HG02571 (cell line): ENCODE measurements at regions not wholly inside any gene's neighbourhood (a gene's known extent, or its start where the extent isn't known, plus 50 kb on each side); places are given as distances from the start of the nearest gene placed in this dataset.
"Not testable (repeated sequence)": the region's sequence is repeated elsewhere in the genome, so short reads cannot be mapped to it uniquely, and the experiment has no call there.

Experiments
- ATAC-seq: cut with Tn5 transposase; IDR thresholded peaks from one replicate; pipeline ENCODE4 v1.9.1; 2021; ENCODE audit warnings: mild to moderate bottlenecking, moderate library complexity; ENCODE audit not compliant: unreplicated experiment

- ATAC-seq, result not testable (repeated sequence)
These were observed 121.3 kb upstream of the NIPA1 start for GRCh38 chr15:22665059-22665702.

- ATAC-seq, result not testable (repeated sequence)
These were observed 120.7 kb upstream of the NIPA1 start for GRCh38 chr15:22665711-22666110.

GRCh38 chr15:22684786-22685185 is 101.7 kb upstream of the NIPA1 start:
- ATAC-seq, result not testable (repeated sequence)

- not testable (repeated sequence) for ATAC-seq
These were observed 86.6 kb upstream of the NIPA1 start for GRCh38 chr15:22699881-22700280.

GRCh38 chr15:22710831-22711341 is 75.6 kb upstream of the NIPA1 start:
- ATAC-seq, result not testable (repeated sequence)

- not testable (repeated sequence) for ATAC-seq
These were observed 72.5 kb upstream of the NIPA1 start for GRCh38 chr15:22713933-22714332.

- ATAC-seq, result not testable (repeated sequence)
These were observed 71.9 kb upstream of the NIPA1 start for GRCh38 chr15:22714358-22715132.

- ATAC-seq, result not testable (repeated sequence)
These were observed 71.2 kb upstream of the NIPA1 start for GRCh38 chr15:22715133-22715845.

GRCh38 chr15:22719980-22720379 is 66.5 kb upstream of the NIPA1 start:
- ATAC-seq, result not testable (repeated sequence)

GRCh38 chr15:22726104-22726503 is 60.3 kb upstream of the NIPA1 start:
- not testable (repeated sequence) for ATAC-seq

GRCh38 chr15:22735067-22735466 is 51.4 kb upstream of the NIPA1 start:
- ATAC-seq, result not testable (repeated sequence)

GRCh38 chr15:22735781-22736180 is 50.7 kb upstream of the NIPA1 start:
- no peak for ATAC-seq

- not testable (repeated sequence) for ATAC-seq
These were observed 50.2 kb upstream of the NIPA1 start for GRCh38 chr15:22736200-22736599.
